ENCODE measurements at regions not wholly inside any gene's neighbourhood (a gene's known extent, or its start where the extent isn't known, plus 50 kb on each side); places are given as distances from the start of the nearest gene placed in this dataset.

DNA sequence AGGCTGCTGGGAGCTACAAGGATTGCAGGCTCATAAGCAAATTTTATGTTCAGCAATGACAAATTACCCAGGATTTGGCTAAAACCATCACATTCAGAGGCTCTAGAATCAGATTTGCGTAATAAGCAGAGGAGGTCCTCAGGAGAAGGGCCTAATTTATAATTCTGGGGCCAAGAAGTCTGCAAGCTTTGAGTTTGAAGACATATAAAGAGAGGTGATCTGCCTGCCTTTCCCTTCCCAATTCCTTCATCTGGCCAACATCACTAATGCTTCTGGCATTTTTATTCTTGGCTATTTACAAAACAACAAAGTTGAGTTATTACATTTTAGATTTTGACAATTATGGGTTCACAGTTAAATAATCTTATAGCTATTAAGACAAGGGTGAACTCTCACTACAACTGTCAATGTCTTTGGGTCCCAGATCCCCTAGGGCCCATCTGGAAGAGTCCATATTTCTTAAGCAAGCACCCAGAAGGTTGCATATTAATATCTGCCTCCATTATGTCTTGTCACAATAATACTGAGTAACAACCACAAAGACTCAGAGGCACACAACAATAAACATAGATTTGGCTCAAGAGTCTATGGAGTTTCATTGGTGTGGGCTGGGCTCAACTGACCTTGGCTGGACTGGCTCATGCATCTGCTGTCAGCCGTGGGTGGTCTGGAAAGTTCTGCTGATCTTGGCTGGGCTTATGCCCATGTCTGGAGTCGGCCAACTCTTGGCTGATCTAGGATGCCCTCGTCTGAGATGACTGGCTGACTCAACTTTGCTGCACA lies 67.2 kb upstream of the CD82 start:
- TF ChIP-seq, protein P1, sequence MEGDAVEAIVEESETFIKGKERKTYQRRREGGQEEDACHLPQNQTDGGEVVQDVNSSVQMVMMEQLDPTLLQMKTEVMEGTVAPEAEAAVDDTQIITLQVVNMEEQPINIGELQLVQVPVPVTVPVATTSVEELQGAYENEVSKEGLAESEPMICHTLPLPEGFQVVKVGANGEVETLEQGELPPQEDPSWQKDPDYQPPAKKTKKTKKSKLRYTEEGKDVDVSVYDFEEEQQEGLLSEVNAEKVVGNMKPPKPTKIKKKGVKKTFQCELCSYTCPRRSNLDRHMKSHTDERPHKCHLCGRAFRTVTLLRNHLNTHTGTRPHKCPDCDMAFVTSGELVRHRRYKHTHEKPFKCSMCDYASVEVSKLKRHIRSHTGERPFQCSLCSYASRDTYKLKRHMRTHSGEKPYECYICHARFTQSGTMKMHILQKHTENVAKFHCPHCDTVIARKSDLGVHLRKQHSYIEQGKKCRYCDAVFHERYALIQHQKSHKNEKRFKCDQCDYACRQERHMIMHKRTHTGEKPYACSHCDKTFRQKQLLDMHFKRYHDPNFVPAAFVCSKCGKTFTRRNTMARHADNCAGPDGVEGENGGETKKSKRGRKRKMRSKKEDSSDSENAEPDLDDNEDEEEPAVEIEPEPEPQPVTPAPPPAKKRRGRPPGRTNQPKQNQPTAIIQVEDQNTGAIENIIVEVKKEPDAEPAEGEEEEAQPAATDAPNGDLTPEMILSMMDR (IDR thresholded peaks at IDR 0.05), result no peak
- TF ChIP-seq POLR2AphosphoS5 (IDR thresholded peaks at IDR 0.05) (no peak), POLR2A (IDR thresholded peaks at IDR 0.05) (no peak), EP300 (IDR thresholded peaks at IDR 0.05) (no peak)

All from upper lobe of left lung (tissue), 4 donors.